Left kidney (tissue), 1 donor: ENCODE measurements at regions not wholly inside any gene's neighbourhood (a gene's known extent, or its start where the extent isn't known, plus 50 kb on each side); places are given as distances from the start of the nearest gene placed in this dataset.

Source experiments
- DNase-seq: peaks from one replicate; pipeline ENCODE4 v3.0.0-alpha.2; 2013

DNA sequence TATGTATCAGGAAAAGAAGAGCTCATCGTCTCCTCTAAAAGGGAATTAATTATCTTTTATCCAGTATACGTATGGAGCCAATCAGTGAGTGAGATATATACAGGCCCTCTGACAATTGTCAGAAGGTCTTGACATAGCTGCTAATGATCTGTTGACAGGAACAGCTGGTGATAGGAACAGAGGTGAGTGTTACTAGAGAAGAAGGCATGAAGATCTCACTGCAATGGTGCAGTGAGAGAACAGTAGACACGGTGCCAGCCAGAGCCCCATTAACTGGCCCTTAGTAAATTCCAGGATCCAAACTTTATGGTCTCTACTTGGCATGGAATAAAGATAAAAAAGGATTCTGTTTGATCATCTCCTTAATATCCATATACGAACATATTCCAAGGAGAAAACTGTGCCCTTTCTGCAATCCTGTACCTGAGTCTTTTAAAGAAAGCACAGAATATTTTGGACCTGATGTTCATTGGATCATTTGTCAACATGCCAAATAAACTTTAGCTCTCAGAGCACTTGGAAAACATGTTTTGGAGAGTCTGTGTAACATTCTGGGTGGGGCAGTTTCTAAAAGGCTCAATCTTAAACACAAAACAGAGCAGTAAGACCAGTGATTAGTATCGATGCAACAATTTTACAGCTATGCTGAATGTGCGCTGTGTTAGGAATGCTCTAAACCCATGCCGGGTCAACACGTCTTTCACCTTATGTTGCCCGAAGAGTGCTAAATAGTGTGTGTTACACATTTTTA is 135.8 kb upstream of the CITED2 start:
- DNase-seq = no peak

DNA sequence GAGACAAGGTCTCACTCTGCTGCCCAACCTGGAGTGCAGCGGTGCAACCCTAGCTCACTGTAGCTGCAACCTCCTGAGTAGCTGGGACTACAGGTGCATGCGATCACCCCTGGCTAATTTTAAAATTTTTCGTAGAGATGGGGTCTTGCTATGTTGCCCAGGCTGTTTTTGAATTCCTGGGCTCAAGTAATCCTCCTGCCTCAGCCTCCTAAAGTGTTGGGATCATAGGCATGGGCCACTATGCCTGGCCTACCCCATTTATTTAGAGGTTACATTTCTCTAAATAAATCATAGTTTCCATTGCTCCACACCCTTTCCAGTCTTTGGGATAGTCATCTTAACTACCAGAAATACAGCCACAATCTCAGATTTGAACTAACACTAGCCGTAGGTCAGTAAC is 134.7 kb upstream of the CITED2 start:
- no peak for DNase-seq

DNA sequence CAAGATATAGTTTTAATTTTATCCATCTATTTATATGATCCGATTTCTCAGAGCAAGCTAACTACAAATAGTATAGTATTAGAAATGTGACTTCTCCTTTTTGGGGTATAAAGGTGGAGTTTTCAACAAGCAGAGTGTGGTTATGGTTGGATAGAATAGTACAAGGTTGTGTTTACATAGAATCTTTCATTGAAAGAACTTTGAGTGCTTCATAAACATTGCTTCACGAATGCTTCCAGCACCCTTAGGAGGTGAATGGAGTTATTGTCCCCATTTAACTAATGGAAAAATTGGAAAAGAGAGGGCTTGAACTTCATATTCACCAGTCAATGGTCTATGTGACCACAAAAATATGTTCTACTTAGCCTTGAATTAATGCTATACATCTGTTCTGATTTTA is 134.1 kb upstream of the CITED2 start:
- no peak for DNase-seq

DNA sequence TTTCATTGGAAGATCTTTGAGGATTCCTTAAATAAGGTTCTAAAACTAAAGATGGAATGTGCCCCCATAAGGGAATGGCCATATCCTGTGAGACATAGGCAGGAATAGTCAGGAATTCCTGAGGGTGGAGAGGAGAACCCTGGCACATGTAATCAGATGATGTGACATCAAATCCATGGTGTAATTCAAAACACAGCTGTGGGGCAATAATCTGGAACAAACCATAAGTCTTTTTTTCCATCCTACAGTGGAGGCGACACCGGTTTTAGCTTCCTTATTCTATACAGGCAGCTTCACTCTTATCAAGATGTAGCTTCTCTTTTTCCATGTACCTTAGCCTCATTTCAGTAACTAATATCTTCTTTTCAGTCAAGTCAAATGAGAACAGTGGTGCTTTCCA is 133.6 kb upstream of the CITED2 start:
- no peak for DNase-seq

DNA sequence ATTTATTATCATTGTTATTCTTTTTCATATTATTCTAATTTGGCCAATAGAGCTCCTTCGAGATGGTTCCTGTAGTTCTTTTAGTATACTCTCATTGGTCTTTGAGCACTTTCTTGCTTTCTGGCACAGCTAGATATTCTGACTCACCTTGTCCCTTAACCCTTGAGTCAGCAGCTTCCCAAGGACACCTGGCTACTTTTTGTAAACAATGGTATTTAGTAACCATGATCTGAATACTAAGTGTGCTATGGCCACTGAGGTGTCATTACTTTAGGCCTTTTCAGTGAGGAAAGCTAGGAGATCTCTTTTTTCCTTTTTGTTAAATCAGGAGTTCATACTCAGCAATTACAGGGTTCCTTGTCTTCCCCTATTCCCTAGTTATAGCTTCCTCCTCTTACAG is 126.5 kb upstream of the CITED2 start:
- DNase-seq = no peak

DNA sequence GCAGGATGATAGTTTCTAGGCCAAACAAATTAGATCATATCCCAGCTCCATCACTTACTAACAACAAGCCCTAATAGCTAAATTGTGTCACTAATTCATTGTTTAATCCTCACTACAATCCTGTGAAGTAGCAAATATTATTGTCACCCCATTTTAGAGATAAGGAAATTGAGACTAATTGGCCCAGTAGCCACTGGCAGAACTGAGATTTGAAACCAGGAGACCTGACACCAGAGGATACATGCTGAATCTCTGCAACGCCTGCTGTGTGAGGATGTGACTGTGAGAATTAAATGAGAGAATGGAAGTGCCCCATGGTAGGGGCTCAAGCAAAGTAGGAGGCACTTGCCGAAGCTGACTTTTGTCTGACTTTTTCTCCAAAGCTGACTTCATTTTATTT is 124.3 kb upstream of the CITED2 start:
- DNase-seq = no peak

DNA sequence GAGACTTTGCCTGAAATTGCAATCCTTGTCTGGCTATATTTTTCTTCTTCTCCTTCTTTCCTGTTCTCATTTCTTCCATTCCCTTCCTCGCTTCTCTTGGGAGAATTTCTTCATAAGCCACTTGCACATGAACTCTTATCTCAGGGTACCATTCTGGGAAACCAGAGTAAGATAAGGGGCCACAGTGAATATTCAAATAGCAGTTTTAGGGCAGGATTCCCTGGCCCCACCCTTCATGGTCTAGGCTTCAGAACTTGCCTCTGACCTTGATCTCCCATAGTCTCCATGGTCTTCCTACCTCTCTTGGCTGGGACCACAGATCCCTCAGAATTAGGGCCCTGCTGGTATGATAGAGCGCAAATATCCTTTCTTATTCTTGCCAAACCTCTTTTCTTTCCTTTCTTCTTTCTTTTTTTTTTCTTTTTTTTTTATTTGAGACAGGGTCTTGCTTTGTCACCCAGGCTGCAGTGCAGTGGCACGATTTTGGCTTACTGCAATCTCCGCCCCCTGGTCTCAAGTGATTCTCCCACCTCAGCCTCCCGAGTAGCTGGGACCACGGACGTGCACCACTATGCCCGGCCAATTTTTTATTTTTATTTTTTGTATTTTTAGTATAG is 123.0 kb upstream of the CITED2 start:
- no peak for DNase-seq

DNA sequence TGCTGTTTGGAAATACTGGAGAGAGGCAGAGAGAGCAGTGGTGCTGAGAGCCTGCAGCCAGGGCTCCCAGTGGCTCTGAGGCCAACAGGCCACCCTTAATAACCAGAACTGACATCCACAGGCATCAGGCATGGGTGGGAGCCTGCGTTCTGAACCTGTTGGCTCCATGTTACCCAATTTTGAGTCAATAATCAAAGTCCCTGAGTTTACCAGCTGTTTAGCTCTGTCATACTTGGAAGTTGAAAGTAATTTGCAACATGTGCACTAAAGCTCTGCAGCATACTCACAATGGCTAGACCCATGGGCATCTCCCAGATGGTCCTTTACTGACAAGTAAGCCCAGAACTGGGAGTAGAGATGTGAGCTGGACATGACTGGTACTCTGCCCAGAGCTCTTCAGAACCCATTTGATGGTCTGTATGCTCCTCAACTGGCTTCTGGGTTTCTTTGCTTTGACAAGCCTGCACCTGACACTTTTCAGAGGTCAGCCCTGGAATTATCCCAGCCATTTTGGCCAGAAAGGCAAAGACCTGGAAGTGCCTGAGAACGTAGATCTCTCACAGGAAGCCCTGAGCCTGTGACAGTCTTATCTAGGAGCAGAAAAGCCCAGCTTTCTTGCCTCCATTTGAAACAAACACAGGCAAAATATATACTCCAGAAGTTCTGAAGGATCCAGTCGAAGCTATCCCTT is 122.4 kb upstream of the CITED2 start:
- DNase-seq = no peak

DNA sequence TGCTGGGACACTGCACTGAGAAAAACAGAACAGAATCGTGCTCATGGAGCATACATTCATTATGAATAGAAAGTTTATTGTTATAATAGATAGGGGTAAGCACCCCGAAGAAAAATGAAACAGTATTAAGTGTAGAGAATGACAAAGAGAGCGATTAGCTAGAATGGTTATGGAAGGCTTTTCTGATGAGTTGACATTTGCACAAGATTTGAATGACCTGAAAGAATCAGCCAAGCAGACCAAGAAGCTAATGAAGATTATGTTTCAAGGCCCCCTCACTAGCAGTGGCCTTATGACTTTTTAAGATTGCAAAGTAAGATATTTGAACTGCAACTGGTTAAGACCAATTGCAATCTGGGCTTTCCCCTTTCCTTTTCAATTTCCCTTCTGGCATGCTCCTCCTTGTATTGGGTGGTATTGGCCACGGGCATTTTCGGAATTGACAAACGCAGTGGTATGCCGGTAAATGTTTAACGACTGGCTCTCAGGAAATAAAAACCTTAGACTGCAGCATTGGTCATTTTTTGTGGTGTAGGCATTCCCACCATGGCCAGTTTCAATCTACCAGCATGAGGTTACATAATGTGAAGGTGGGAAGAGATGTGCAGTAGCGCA is 120.0 kb upstream of the CITED2 start:
- DNase-seq = no peak

DNA sequence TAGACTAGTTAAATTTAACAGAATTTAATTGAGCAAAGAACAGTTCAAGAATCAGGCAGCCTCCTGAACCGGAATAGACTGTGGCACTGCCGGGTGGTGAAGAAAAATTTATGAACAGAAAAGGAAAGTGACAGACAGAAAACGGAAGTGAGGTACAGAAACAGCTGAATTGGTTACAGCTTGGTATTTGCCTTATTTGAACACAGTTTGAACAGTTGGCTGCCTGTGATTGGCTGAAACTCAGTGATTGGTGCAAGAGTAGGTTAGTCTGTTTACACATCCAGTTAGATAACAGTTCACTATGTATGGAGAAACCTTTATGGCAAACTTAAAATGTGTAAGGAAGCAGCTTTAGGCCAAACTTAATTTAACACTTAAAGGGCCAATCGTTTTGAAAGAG is 116.0 kb upstream of the CITED2 start:
- DNase-seq = no peak

DNA sequence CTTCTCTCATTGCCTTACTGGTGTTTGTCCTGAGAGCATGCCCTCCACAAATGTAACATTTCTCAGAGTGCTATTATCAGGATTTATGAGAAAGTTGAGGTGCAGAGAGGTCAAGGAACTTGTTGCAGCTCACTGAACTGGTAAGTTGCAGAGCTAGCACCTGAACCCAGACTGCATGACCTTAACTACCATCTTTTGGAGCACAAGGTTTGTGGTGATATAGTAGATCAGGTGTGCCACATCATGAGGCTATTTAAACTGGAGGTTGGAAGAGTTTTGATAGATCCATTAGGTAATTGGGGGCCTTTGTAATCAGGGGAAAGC is 112.0 kb upstream of the CITED2 start:
- no peak for DNase-seq

DNA sequence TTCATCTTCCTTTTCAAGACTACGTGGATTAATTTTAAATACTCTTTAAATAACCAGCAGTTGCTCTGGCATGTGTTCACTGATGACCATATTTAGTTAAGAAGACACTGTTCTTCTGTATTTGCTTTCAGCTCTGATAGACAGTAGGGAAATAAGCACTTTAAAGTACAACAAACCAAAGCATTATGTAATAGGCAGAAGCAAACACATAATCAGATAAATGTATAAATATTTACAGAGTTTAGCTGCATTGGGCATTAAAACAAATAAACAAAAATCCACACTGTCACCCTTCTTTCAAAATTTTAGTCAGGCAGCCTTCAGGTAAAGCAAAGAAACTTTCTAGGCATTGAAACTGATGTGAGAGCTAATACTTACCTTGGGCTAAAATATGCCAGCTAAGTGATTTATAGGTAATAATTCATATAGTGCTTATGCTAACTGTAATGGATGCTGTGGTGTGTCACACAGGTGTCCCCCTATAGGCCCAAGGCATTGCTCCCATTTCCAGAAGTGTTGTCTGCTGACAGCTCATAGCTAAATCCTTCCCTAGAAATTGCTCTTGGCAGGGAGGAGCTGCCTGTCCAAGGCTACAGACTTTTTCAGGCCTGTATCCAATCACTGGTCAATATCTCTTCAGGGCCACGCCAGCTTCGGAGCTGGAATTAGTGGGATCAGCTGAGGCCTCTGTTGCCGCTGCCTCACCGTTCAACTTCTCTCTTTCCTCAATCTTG is 111.5 kb upstream of the CITED2 start:
- DNase-seq = no peak

DNA sequence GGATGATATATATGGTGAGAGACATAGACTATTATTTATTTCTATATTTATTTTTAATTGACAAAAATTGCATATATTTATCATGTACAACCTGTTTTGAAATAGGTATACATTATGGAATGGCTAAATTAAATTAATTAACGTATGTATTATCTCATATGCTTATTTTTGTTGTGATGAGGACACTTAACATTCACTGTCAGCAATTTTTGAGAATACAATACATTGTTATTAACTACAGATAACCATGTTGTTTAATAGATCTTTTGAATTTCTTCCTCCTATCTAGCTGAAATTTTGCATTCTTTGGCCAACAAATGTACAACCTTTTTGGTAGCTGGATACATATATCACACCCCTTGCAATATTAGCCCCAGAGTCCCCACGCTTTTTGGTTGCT is 110.7 kb upstream of the CITED2 start:
- no peak for DNase-seq

DNA sequence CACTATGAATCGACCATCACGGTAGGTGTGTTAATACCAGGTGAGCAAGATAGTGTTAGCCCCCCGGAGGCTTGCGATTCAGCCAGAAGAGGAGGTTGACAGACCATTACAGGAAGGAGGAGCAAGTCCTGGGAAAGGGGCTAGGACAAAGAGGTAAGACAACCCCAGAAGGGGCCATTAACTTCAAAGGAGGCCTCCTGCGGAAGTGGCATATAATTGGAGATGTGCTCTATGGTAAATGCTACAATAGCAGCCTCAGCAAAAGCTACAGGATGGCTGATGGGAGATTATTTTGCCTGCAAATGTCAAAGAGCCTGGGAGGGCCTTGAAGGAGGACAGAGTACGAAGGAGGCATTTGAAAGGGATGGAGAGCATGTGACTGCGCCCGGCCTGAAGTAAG is 108.6 kb upstream of the CITED2 start:
- DNase-seq = no peak

DNA sequence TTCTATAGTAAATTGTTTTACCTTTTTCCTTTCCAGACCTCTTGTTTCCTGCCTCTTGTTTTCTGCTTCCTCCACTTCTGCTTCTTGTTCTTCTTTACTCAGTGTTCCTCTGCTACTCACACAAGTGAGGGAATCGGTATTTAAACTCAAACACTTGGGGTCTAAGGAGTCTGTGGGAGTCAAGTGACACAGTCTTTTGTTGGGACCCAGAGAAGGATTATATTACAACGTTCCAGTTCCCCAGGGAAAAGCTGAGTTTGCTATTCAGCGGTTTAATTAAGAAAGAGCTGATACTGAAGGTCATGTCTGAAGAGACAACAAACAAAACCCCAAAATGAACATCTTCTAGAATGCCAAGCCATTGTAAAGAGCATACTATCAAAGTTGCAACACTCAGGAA is 107.8 kb upstream of the CITED2 start:
- no peak for DNase-seq

DNA sequence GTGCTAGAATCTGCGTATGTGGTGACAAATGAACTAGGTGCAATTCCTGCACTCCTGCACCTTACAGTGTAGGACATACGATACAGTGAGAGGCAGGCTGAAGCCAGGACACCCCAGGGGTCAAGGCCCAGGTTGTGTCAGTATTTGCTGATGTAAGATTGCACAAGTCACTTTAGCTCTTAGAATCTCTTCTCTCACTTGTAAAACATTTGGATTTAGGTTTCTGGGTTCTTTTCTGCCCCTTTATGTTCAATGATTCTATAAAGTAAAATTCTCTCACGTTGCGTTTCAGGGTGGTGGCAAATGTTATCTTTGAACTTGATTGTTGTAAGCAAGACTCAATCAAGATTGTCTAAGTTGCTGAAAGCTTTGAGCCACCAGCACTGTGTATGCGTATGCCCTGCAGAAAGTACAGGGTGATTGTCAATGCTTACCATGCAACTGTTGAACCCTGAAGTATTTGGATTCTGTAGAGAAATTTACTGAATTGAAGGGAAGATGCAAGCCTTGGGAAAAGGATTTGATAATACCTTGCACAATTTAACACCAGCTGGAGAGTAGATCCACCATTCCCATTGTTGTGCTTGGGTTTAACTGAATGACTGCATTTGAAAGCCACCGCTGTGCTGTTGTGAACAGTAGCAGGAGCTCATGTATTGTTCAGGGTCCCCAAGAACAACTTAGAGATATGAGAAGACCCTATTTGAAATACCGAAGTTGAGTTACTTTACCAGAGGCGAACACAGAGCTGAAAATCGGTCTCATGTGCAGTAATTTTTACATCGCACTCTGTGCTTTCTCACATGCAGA is 106.1 kb upstream of the CITED2 start:
- DNase-seq = no peak

DNA sequence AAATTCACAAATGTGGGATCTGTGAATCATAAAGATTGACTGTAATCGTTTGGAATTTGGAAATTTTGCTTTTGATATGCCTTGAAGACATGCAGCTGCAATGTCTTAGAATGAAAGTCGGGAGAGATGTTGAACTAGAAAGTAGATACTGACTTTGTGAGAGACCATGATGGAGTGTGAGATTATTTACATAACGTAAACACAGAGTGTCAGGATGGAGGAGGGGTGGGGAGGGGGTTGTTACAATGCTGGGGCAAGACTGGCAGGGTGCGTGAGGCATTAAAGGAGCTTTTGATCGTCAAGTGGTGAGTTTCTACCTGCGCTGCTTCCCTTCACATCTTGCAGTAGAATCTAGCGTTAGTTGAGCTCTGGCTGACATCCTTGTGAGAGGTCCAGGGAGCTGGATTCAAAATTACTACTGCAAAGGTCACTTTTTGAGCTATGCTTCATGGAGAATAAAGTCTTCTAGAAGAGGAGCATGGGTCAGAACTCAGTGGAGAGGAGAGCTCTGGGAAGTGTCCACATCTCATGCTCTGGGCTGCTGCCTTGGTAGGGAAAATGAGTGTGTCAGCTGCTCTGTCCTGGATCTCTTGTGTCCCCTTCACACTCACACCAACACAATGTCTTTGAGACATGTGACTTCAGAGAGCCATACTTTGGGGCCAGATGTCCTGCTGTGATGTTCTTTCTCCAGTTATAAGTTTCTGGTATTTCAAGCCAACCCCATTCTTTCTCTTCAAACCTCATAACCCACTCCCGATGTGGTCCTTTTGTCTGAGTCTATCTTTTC is 105.2 kb upstream of the CITED2 start:
- DNase-seq = no peak

DNA sequence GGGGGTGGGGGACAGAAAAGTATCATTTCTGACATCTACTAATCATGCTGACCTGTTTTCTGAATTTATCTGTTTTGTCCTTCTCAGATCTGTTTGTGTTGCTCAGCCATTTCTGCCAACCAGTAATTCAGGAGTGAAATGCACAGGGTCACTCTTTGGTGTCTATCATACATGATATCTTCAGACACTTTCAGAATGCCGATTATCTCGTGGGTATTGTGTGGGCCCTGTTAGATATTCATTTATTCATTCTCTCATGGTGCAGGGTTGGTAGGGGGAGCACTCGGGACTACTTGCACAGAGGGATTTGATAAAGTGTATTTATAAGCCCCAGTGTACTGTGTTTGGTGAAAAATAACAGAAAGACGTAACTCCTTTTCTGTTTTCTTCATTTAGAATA is 101.2 kb upstream of the CITED2 start:
- no peak for DNase-seq

DNA sequence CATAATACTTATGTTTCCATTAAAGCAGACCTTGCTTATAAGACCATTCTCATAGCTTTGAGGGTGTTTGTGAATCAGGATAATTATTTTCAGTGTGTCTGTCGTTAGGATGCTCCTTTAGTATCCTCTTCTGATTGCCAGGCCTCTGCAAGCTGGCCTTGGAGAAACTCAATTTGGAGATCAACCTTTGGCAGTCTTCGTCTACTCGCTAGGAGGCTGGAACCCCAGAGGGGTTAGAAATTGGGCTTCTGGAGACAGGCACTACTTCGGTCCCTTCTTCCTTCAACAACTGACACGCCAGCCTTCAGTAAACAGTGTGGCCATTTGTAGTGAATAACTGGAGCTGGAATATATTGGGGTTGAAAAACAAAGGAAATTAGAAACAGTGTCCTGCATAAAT is 100.8 kb upstream of the CITED2 start:
- no peak for DNase-seq

DNA sequence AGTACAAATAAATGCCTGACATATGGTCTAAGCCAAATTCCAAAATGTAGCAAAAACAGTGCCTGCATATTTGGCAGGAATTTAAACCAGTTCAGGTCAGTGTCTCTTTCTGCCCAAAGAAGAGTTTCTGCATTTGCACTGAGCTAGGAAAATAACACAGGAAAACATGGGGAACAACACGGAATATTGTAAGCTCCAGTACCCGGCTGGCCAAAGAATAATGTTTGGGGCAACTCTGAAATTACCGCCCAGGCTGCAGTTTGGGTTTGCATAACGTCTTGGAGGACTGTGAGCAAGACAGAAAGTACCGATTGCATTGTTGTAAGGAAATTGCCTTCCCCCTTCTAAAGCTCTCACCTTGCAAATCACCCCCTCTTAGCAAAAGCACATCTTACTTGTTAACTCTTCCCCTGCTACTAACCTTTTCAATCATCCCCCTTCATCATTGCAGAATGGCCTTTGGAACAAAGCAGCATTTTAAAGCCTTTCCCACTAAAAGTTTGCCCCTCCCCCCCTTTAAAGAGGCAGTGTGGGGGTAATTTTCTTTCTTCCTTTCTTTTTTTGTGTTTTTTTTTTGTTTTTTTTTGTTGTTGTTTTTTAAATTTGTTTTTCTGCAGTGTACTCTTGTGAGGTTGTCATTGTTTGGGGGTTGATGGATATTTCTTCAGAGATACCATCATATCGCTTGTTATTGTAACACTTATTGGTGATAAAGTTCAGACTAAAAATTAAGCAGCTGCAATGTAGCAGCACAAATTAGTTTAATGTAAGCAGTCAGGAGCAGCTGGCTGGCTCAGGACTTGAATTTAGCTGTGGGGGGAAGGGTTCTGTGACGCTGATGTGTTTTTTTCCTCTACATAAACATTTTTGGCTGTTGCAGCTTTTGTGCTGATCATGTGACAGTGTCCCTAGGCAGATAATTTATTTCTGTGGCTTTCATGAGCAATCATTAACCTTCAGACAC is 100.0 kb upstream of the CITED2 start:
- DNase-seq = peak; percentile 80
